ENCODE measurements at regions not wholly inside any gene's neighbourhood (a gene's known extent, or its start where the extent isn't known, plus 50 kb on each side); places are given as distances from the start of the nearest gene placed in this dataset.

- TF ChIP-seq MYC (IDR thresholded peaks at IDR 0.05; ENCODE audit: insufficient read depth, insufficient read length, insufficient replicate concordance, low read length, severe bottlenecking) (no peak), POLR2A (IDR thresholded peaks at IDR 0.05; ENCODE audit: low read depth, low read length) (no peak)
Measured at GRCh38 chr2:18372641-18373040, 187.8 kb downstream of the RDH14 start (continued).

GRCh38 chr2:18369760-18370159, 190.7 kb downstream of the RDH14 start:
- no peaks in the 10 kb centered on the region for H3K27me3 ChIP-seq (replicated peaks in 1 of 2; ENCODE audit: control insufficient read depth in 2 of 2, insufficient read depth in 2 of 2, low read length in 1 of 2)
- ATAC-seq (no peak), DNase-seq (ENCODE audit: low read depth, low spot score) (no peak), FAIRE-seq (no peak)
- no peak overlapping the region for H3K4me3 ChIP-seq
- no peaks in the 10 kb centered on the region for H3K79me2 ChIP-seq (ENCODE audit: control insufficient read depth, insufficient read depth, low read length)
- CTCF ChIA-PET: interaction anchor here (1.0 kb wide), 1 partner anchor 11 kb away, joined by 3 read pairs; no protein-coding TSS in a partner anchor
- no peaks in the 10 kb centered on the region for H4K20me1 ChIP-seq (ENCODE audit: control insufficient read depth, insufficient read depth)
- H3K9ac ChIP-seq (ENCODE audit: control insufficient read depth, insufficient read depth, low read length): no peak overlapping the region
- WGBS (ENCODE audit: insufficient coverage, insufficient replicate concordance, low lambda C conversion rate, missing lambda C conversion rate): 11% methylated on average over 2 of the region's 2 CpGs
- no TSS peak for BruUV-seq (replicated peaks)
- no peaks in the 10 kb centered on the region for H3K9me3 ChIP-seq (replicated peaks; ENCODE audit: control insufficient read depth, insufficient read depth, low read length)
- H3K27ac ChIP-seq (ENCODE audit: control insufficient read depth, insufficient read depth): no peak overlapping the region
- RAD21 ChIA-PET (ENCODE audit: unreplicated experiment): no interaction called here
- no peak overlapping the region for H3K4me2 ChIP-seq (ENCODE audit: control insufficient read depth, insufficient read depth)
- in situ Hi-C loops (cut with MboI): no loop called here
- POLR2A ChIA-PET: no interaction called here
- no peaks in the 10 kb centered on the region for H3K4me1 ChIP-seq (ENCODE audit: control insufficient read depth, insufficient read depth, low read length)
- SMC1A ChIA-PET (ENCODE audit: uncharacterized antibody, unreplicated experiment): no interaction called here
- no peak overlapping the region for H2AFZ ChIP-seq (ENCODE audit: control insufficient read depth, low read depth, low read length)
- H3K36me3 ChIP-seq (ENCODE audit: control insufficient read depth in 2 of 2, insufficient read depth in 2 of 2, low read length in 1 of 2): no peaks in the 10 kb centered on the region
- intact Hi-C loops (cut with micrococcal nuclease; ENCODE audit: unreplicated experiment): no loop called here
- TF ChIP-seq HDAC2 (IDR thresholded peaks at IDR 0.05) (no peak), RB1 (IDR thresholded peaks at IDR 0.05; ENCODE audit: borderline replicate concordance) (no peak), REST (IDR thresholded peaks at IDR 0.05; ENCODE audit: low read depth, low read length) (no peak), E2F8 (IDR thresholded peaks at IDR 0.05; ENCODE audit: low read depth, partially characterized antibody) (no peak), MTA3 (IDR thresholded peaks at IDR 0.05; ENCODE audit: borderline replicate concordance, low read length) (no peak), SMC3 (IDR thresholded peaks at IDR 0.05; ENCODE audit: borderline replicate concordance, low read length) (no peak), POU2F2 (IDR thresholded peaks at IDR 0.05; ENCODE audit: borderline replicate concordance, low read depth, low read length) (no peak), CEBPZ (IDR thresholded peaks at IDR 0.05; ENCODE audit: low read depth, low read length) (no peak), CREM (IDR thresholded peaks at IDR 0.05; ENCODE audit: low read depth) (no peak), SMAD5 (IDR thresholded peaks at IDR 0.05; ENCODE audit: low read depth) (no peak), ZNF217 (IDR thresholded peaks at IDR 0.05) (no peak), NBN (IDR thresholded peaks at IDR 0.05) (no peak), RAD21 (IDR thresholded peaks at IDR 0.05; ENCODE audit: insufficient read depth, low read depth, low read length) (no peak), ESRRA (IDR thresholded peaks at IDR 0.05; ENCODE audit: low read length) (no peak)
